CD4-positive, alpha-beta T cell treated with Interleukin-17A for 4 hours (primary cell): ENCODE measurements at regions not wholly inside any gene's neighbourhood (a gene's known extent, or its start where the extent isn't known, plus 50 kb on each side); places are given as distances from the start of the nearest gene placed in this dataset.
A peak's percentile ranks its signal among the peaks of the same experiment; 100 is the strongest.
"Not testable (repeated sequence)": the region's sequence is repeated elsewhere in the genome, so short reads cannot be mapped to it uniquely, and the experiment has no call there.

Experiments used
- DNase-seq: peaks from one replicate; pipeline ENCODE4 v3.0.0-alpha.2; 2020; ENCODE audit warnings: mixed read lengths

- no peak for DNase-seq
Observed at GRCh38 chr16:13829697-13830299, 90.2 kb upstream of the ERCC4 start.

- DNase-seq: no peak
Observed at GRCh38 chr16:13833515-13833914, 86.4 kb upstream of the ERCC4 start.

GRCh38 chr16:13835387-13835786 lies 84.6 kb upstream of the ERCC4 start:
- no peak for DNase-seq

GRCh38 chr16:13835935-13836730 lies 83.8 kb upstream of the ERCC4 start:
- DNase-seq: no peak

GRCh38 chr16:13838401-13839190 lies 81.4 kb upstream of the ERCC4 start:
- no peak for DNase-seq

GRCh38 chr16:13839577-13839976 lies 80.4 kb upstream of the ERCC4 start:
- no peak for DNase-seq

GRCh38 chr16:13845232-13845631 lies 74.7 kb upstream of the ERCC4 start:
- no peak for DNase-seq

- no peak for DNase-seq
Observed at GRCh38 chr16:13848795-13849194, 71.2 kb upstream of the ERCC4 start.

GRCh38 chr16:13850173-13850572 lies 69.8 kb upstream of the ERCC4 start:
- DNase-seq: not testable (repeated sequence)

GRCh38 chr16:13852827-13853226 lies 67.1 kb upstream of the ERCC4 start:
- no peak for DNase-seq

GRCh38 chr16:13856398-13856797 lies 63.6 kb upstream of the ERCC4 start:
- DNase-seq: no peak

- no peak for DNase-seq
Observed at GRCh38 chr16:13856811-13857511, 63.0 kb upstream of the ERCC4 start.

GRCh38 chr16:13858873-13859580 lies 60.9 kb upstream of the ERCC4 start:
- no peak for DNase-seq

- DNase-seq: no peak
Observed at GRCh38 chr16:13863075-13863765, 56.7 kb upstream of the ERCC4 start.

GRCh38 chr16:13864689-13865088 lies 55.3 kb upstream of the ERCC4 start:
- no peak for DNase-seq

GRCh38 chr16:13866073-13866472 lies 53.9 kb upstream of the ERCC4 start:
- peak; percentile 43 for DNase-seq
